Renal cortical epithelial cell (primary cell): ENCODE measurements at regions not wholly inside any gene's neighbourhood (a gene's known extent, or its start where the extent isn't known, plus 50 kb on each side); places are given as distances from the start of the nearest gene placed in this dataset.
A peak's percentile ranks its signal among the peaks of the same experiment; 100 is the strongest.
"Not testable (repeated sequence)": the region's sequence is repeated elsewhere in the genome, so short reads cannot be mapped to it uniquely, and the experiment has no call there.

Source experiments
- DNase-seq: peaks from one replicate; pipeline ENCODE4 v3.0.0-alpha.2; 2011; ENCODE audit warnings: low read depth

DNA sequence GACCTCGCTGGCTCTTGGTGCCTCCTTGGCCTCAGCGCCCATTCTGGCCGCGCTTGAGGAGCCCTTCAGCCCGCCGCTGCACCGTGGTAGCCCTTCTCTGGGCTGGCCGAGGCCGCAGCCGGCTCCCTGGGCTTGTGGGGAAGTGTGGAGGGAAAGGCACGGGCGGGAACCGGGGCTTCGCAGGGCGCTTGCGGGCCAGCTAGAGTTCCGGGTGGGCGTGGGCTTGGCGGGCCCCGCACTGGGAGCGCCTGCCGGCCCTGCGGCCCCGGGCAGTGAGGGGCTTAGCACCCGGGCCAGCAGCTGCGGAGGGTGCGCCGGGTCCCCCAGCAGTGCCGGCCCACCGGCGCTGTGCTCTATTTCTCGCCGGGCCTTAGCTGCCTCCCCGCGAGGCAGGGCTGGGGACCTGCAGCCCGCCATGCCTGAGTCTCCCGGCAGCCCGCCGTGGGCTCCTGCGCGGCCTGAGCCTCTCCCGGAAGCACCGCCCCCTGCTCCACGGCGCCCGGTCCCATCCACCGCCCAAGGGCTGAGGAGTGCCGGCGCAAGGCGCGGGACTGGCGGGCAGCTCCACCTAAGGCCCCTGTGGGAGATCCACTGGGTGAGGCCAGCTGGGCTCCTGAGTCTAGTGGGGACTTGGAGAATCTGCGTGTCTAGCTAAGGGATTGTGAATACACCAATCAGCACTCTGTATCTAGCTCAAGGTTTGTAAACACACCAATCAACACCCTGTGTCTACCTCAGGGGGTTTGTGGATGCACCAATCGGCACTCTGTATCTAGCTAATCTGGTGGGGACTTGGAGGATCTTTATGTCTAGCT is 141.1 kb downstream of the SLCO4C1 start:
- DNase-seq = not testable (repeated sequence)

DNA sequence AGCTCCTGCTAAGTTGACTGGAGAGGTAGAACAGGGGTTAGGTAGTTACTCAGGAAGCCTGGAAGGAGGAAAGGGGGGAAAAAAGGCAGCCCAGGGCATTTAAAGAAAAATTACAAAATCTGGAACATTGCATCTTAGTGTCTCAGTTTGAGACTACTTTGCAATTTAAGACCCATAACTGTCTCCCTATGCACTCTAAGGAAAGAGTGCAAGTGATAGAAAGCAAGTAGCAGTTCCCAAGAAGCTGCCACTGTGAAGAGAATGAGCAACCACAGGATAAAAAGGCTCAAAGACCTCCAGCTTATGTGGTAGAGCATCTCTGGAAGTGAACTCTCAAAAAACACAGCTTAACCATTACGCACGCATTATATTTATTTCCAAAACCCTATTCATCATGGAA is 141.8 kb downstream of the SLCO4C1 start:
- no peak for DNase-seq

DNA sequence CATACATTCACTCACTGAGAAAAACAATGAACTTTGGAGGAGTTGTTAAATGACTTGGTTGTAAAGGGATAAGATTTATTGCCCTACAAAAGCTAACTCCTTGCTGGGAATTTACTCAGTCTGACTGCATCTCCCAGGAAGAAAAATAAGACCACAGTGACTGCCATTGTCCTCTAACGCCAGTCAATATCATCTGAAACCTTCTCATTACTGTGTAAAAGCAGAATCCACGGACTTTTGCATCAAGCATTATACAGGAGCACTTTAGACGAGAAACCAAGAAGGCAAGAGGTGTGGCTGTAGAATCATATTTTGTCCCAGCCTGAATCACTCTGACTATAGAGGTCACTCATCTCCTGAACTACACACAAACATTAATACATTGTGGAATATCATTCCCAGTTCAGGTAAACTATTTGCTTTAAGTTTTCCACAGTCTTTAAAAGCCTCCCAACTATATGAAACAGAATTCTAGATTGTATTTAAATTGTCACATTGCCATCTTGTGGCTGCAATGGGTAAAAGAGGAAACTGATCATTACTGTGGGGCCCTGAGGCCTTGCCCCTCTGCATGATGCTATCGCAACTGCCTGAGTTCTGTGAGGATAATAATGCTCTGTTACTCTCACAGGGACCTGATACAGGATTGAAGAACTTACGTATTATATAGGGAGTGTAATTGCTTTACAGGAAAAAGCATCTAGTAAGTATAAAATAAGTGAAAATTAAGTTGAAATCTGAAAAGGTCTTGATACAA is 142.9 kb downstream of the SLCO4C1 start:
- peak; percentile 29 for DNase-seq

DNA sequence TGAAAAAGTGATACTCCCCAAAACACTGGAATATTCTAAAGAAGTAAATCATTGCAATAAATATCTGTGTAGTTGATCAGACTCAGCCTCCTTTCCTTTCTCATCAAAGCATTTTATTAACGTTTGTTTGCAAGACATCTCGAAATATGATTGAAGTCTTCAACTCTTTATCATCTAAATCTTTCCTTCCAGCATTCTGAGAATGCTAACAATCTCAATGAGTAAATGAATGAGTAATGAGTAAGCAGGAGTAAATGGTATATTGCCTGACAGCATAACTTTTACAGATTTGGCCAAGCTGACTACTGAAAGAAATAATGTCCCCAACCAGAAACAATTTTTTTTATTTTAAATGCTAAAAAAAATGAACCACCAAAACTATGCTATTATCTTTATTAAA is 157.1 kb downstream of the SLCO4C1 start:
- no peak for DNase-seq

DNA sequence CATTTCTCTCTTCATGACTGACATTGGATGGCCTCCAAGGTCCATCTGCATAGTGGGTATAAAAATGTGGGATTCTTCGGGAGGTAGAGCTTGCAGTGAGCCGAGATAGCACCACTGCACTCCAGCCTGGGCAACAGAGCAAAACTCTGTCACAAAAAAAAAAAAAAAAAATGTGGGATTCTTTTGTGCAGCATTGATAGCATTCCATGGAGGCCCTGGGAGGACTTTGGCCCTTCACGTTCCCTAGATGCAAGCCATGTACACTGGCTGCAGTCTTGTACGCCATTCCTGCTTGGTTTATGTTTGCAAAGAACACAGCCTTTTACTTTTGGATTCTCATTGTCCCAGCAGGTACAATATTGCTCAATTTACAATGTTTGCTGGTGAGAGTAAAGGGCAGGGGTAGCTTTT is 157.8 kb downstream of the SLCO4C1 start:
- no peak for DNase-seq

DNA sequence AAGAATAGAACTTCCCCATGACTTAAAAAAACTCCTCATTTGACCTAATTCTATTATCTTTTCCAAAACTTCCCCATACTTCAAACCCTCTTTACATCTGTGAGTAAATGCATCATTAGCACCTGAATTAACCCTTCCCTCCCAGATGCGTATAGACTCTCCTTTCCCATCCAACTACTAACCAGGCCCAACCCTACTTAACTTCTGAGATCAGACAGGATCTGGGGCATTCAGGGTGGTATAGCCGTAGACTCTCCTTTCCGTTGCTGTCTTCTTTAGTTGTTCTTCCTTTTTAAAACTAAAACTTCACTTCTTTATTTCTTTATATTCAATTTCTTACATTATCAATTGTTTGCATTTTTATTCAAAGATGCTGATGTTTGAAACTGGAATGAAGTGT is 165.2 kb downstream of the SLCO4C1 start:
- no peak for DNase-seq

DNA sequence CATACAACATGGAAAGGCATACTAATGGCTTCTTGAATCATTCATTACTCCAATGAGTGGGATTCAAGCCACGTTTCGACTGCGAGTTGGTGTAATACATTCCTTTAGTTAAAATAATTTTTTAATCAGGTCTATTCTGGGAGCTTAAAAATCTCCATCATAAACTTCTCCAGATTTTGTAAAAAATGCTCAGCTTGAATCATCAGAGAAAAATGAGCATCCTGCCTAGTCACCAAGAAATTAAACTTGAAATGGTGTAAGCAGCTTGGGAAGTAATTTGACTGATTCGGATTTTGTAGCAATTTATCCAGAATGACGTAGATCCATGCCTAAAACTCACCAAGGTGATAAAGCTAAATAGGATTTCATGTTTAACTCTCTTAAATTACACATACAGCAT is 165.7 kb downstream of the SLCO4C1 start:
- no peak for DNase-seq

DNA sequence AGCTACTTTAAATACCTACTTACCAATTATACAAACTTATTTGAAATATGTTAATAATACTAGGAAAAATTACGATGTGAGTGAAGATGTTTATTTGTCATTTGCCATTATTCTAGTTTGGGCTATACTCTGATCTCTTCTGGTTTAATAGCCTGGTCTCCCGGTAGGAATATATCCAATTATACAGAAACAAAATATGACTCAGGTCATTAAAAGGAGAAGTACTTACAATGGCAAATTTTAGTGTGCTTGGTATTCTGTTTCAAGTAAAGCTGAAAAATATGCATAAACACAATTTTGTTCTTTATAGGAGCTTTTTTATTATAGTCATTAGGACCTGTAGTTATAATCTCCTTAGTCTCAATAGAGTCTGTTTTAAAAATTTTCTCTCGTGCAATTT is 176.8 kb downstream of the SLCO4C1 start:
- DNase-seq = no peak

DNA sequence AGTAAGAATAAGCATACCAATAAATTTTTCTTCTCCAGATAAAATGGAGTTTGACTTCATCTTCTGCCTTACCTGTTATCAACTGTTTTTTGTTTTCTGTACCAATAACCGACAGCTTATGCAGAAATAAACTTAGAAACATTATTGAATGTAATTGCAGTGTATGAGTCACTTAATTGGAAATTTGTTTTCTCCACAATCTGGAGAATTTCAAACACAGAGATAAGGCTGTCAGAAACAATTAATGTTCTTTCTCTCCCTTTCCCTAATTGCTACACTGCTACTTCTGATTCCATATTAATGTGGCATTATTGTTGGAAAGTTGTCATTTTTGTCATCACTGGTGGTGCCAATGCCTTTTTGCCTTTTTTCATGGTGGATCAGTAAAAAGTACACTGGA is 180.3 kb downstream of the SLCO4C1 start:
- no peak for DNase-seq

DNA sequence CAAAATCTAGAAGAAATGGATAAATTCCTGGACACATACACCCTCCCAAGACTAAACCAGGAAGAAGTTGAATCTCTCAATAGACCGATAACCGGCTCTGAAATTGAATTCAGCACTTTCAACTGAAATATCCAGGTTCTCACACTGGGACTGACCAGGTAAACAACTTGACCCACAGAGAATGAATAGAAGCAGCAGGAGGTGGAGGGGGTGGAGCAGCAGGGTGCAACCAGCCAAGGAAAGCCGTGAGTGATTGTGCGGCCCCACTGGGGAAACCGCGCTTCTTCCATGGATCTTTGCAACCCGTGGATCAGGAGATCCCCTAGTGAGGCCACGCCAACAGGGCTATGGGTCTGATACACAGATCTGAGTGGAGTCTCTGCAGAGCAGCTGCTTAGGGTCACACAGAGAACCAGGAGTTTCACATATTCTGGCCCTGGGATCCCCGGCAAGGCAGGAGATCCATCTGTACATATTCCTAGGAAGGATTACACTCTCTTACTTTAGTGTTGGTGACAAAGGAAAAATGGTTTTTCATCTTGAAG is 181.5 kb downstream of the SLCO4C1 start:
- DNase-seq = no peak

DNA sequence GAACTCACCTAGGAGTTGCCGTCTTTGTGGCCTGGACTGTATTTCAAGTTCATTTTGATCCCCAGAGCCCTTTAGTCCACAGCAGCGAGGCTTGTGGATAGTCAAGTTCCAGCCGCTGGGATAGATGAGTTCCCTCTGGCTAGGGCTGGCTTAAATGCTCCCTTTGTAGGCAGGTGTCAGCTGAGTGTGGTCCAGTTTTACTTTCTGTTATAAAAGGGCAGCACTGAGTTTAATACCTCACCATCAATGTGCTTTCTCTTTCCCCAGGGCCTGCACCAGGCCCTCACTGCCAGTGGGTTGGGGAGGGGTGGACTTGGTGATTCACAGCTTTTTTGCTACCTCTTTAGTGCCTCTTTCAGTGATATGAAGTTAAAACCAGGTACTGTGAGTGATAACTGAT is 188.2 kb downstream of the SLCO4C1 start:
- no peak for DNase-seq

DNA sequence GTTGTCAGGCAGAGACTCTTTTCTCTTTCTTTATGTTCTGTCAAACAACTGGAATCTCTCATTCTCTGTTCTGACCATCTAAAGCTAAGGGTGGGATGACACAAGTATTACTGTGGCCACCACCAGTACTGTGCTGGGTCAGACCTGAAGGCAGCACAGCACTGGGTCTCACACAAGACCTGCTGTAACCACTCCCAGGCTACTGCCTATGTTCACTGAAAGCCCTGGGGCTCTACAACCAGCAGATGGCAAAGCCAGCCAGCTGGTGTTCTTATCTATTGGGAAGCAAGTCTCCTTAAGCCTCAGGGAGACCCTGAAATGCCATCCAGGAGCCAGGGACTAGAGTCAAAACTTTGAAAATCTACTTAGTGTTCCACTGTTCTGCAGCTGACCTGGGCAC is 189.5 kb downstream of the SLCO4C1 start:
- no peak for DNase-seq

DNA sequence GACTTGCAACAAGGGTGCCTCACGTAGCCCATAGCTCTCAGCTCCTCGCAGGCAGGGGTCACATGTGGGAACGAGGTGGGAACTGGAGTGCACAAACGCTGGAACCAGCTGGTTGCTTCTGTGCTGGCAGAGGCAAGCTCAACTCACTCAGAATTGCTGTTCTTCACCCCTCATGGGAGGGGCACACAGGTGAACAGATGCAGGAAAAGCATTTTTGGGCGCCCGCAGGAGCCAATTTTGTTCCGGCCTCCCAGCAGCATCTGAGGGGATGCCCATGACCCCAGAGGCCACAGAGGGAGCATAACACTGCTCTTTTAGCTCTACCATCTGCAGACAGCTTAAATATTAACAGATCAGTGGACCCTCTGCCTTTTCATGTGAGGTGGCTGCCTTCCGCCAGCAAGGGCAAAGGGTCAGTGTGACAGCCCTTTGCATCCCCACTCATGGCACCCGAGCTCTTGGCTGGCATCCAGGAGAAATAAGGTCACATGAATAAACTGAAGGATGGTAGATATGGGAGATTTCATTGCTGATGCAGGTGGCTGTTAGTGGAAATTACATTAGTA is 196.2 kb downstream of the SLCO4C1 start:
- no peak for DNase-seq

DNA sequence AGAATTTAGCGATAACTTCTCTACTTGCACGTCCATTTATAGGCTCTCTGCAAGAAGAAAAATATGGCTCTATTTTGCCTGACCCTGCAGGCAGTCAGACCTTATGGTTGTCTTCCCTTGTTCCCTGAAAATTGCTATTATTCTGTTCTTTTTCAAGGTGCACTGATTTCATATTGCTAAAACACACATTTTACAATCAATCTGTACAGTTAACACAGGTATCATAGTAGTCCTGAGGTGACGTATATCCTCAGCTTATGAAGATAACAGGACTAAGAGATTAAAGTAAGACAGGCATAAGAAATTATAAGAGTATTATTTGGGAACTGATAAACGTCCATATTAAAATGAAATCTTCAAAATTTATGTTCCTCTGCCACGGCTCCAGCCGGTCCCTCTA is 197.0 kb downstream of the SLCO4C1 start:
- not testable (repeated sequence) for DNase-seq

DNA sequence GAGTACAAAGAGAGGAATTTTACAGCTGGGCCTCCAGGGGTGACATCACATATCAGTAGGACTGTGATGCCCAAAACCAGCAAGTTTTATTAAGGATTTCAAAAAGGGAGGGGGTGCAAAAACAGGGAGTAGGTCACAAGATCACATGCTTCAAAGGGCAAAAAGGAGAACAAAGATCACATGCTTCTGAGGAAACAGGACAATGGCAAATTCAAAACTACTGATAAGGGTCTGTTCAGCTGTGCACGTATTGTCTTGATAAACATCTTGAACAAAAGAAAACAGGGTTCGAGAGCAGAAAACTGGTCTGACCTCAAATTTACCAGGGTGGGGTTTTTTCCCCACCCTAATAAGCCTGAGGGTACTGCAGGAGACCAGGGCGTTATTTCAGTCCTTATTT is 197.5 kb downstream of the SLCO4C1 start:
- not testable (repeated sequence) for DNase-seq

DNA sequence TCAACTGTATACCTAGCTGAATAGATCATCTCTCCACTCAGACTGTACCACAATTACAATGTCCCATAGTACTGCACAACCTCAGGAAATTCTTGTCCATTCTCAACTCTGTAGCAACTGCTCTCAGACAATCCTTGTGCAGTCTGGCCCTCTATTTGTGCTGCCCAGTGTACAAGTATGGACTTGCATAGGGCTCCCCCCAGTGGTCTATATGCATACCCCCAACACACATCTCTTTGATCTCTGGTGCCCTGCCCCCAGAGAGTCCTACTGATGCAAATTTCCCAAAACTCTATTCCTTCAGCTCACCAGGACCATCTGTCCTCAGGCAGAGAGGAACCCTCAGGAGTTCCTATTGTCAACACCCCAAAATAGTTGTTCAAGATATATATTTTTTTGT is 205.3 kb downstream of the SLCO4C1 start:
- peak; percentile 13 for DNase-seq

DNA sequence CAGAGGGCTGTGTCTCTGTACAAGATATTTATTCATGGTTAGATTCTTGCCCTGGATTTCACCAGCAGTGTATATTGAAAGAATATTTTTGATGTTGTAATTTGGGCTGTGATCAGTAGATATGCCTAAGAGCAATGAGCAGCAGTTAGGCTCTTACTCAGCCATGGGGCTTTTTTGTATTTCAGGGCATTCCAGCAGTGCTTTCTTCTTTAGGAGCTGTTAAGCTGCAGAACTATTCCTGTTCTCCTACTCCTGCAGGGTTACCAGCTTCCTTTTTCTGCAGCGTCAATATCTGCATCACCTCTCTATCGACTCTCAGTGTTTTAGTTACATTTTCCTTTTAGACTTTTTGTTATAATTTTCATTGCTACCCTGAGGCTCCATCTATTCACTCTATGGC is 206.2 kb downstream of the SLCO4C1 start:
- no peak for DNase-seq

DNA sequence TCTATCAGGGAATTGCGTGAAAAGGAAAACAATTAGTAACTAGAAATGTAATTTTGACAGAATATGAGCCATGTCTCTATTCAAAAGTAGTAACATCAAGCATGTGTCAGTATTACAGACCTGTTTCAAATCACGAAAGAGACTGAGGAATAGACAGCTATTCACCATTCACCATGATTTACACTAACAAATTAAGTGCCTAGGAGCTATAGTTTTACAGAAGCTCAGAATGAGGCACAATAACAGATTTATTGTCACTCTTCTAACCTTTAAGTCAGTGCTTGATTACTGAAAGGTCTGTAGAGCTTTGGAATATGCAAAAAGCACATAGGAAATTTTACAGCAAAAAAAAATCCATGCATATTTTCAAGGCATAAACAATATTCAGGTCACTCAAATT is 208.2 kb downstream of the SLCO4C1 start:
- no peak for DNase-seq

DNA sequence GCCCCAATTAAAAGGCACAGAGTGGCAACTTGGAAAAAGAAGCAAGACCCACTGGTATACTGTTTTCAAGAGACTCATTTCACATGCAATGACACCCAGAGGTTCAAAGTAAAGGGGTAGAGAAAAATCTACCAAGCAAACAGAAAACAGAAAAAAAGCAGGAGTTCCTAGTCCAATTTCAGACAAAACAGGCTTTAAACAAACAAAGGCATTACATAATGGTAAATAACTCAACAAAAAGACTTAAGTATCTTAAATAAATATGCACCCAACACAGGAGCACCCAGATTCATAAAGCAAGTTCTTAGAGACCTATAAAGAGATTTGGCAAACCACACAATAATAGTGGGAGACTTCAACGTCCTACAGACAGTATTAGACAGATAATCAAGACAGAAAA is 215.8 kb downstream of the SLCO4C1 start:
- no peak for DNase-seq

DNA sequence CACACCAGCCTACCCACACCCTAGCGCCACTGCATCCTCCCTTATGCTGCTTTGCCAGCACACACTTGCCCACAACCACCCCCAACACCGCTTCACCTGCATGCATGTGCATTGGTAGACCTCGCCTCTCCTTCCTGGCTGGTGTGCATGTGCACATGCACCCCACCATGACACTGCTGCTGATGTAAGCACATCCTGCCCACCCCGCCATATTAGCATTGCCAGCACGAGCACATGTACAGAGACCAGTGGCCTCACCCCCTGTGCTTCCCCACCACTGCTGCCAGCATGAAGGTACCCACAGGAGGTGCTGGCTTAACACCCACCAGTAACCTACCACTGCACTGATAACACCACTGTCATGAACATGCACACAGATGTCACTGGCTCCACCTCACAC is 218.2 kb downstream of the SLCO4C1 start:
- no peak for DNase-seq

DNA sequence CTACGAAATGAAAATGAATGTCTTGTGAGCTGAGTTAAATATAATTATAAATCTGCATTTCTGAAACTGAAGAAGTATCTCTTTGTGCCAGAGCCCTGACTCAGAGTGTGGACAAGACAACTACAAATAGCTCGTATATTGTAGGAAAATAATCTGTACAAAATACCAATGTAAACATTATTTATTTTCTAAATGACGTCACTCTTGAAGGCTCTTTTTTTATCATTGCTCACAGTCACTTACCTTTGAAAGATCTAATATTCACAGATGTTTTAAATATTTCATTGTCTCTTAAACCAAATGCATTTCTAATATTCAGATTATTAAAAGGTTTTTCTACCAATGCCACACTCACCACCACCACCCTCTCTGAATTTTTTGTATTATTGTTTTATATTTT is 226.1 kb downstream of the SLCO4C1 start:
- no peak for DNase-seq

DNA sequence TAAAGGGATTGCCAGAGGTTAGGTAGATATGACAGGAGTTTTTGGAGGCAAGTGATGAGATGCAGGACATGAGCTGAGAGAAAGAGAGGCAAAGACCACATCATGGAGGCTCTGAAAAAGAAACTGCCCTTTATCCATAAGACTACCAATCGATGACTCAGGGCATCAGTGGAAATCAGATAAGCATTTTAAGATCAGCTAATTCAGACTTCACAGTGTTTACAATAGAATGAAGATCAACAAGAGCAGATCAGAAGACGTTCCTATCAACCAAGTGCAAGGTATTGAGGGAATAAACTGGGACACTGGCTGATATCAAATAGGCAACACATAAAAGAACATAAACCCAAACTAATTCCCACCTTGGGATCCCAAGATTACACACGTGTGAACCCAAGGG is 227.2 kb downstream of the SLCO4C1 start:
- no peak for DNase-seq

DNA sequence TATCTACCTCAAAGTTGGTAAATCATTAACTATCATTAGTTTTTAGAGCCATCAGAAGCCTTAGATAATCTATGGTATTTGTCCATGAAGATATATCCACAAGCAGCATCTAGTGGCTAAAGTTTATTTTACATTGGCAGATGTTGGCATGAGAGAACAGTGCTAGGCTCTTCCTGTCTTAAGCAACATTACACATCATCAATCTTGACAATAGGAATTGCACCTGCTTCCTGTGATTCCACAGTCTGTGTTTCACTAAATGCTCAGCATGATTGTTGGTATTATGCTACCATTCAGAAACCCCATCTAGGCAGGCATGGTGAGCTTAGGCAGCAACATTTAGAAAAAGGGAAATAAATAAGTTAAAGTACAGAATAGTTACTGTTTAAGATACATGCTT is 246.6 kb downstream of the SLCO4C1 start:
- peak; percentile 15 for DNase-seq
